ENCODE measurements at regions not wholly inside any gene's neighbourhood (a gene's known extent, or its start where the extent isn't known, plus 50 kb on each side); places are given as distances from the start of the nearest gene placed in this dataset.

DNA sequence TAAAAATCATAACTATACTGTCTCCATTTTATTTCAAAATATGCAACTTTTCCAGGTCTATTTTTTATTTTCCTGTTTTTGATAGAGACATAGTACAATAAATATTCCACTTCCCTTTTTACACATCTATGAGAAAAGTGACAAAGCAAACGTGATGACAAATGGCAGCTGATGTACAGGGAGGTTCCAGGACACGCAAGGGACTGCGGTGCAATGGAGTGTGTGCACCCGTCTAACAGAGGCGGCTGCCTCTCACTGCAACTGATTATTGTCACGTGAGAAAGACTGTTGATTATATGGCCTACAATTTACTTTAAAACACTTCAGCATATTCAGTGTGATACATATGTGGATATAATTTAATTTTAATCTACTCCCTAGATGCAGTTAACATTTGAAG is 142.6 kb downstream of the LRRC30 start:
- TF ChIP-seq, protein P1, sequence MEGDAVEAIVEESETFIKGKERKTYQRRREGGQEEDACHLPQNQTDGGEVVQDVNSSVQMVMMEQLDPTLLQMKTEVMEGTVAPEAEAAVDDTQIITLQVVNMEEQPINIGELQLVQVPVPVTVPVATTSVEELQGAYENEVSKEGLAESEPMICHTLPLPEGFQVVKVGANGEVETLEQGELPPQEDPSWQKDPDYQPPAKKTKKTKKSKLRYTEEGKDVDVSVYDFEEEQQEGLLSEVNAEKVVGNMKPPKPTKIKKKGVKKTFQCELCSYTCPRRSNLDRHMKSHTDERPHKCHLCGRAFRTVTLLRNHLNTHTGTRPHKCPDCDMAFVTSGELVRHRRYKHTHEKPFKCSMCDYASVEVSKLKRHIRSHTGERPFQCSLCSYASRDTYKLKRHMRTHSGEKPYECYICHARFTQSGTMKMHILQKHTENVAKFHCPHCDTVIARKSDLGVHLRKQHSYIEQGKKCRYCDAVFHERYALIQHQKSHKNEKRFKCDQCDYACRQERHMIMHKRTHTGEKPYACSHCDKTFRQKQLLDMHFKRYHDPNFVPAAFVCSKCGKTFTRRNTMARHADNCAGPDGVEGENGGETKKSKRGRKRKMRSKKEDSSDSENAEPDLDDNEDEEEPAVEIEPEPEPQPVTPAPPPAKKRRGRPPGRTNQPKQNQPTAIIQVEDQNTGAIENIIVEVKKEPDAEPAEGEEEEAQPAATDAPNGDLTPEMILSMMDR (IDR thresholded peaks at IDR 0.05) = no peak
- TF ChIP-seq POLR2A (IDR thresholded peaks at IDR 0.05) = no peak

Measured in thyroid gland (tissue), 4 donors.